ENCODE measurements at regions not wholly inside any gene's neighbourhood (a gene's known extent, or its start where the extent isn't known, plus 50 kb on each side); places are given as distances from the start of the nearest gene placed in this dataset.

GRCh38 chr13:72544042-72544441 is 183.4 kb downstream of the MZT1 start:
- FAIRE-seq (no peak), DNase-seq (ENCODE audit: insufficient read length) (no peak)
- TF ChIP-seq POLR2A (IDR thresholded peaks at IDR 0.05; ENCODE audit: low read depth, low read length) (no peak), TAF1 (IDR thresholded peaks at IDR 0.05; ENCODE audit: borderline replicate concordance, low read depth, low read length) (no peak), POLR2AphosphoS5 (IDR thresholded peaks at IDR 0.05; ENCODE audit: low read depth, low read length) (no peak)

GRCh38 chr13:72542241-72542640 is 185.2 kb downstream of the MZT1 start:
- DNase-seq (ENCODE audit: insufficient read length) (no peak), FAIRE-seq (no peak)
- TF ChIP-seq POLR2AphosphoS5 (IDR thresholded peaks at IDR 0.05; ENCODE audit: low read depth, low read length), result no peak
- TF ChIP-seq POLR2A (IDR thresholded peaks at IDR 0.05; ENCODE audit: low read depth, low read length), result no peak
- no peak for TF ChIP-seq TAF1 (IDR thresholded peaks at IDR 0.05; ENCODE audit: borderline replicate concordance, low read depth, low read length)

GRCh38 chr13:72541674-72542073 is 185.8 kb downstream of the MZT1 start:
- TF ChIP-seq TAF1 (IDR thresholded peaks at IDR 0.05; ENCODE audit: borderline replicate concordance, low read depth, low read length) (no peak), POLR2AphosphoS5 (IDR thresholded peaks at IDR 0.05; ENCODE audit: low read depth, low read length) (no peak), POLR2A (IDR thresholded peaks at IDR 0.05; ENCODE audit: low read depth, low read length) (no peak)

GRCh38 chr13:72540881-72541280 is 186.5 kb downstream of the MZT1 start:
- no peak for TF ChIP-seq TAF1 (IDR thresholded peaks at IDR 0.05; ENCODE audit: borderline replicate concordance, low read depth, low read length)
- no peak for TF ChIP-seq POLR2AphosphoS5 (IDR thresholded peaks at IDR 0.05; ENCODE audit: low read depth, low read length)
- TF ChIP-seq POLR2A (IDR thresholded peaks at IDR 0.05; ENCODE audit: low read depth, low read length), result no peak
- FAIRE-seq, result no peak
- DNase-seq (ENCODE audit: insufficient read length), result no peak

More at GRCh38 chr13:72541674-72542073, 185.8 kb downstream of the MZT1 start:
- FAIRE-seq, result no peak
- no peak for DNase-seq (ENCODE audit: insufficient read length)

GRCh38 chr13:72539925-72540324 is 187.5 kb downstream of the MZT1 start:
- no peak for TF ChIP-seq POLR2AphosphoS5 (IDR thresholded peaks at IDR 0.05; ENCODE audit: low read depth, low read length)
- TF ChIP-seq POLR2A (IDR thresholded peaks at IDR 0.05; ENCODE audit: low read depth, low read length), result no peak
- no peak for TF ChIP-seq TAF1 (IDR thresholded peaks at IDR 0.05; ENCODE audit: borderline replicate concordance, low read depth, low read length)
- DNase-seq (ENCODE audit: insufficient read length) (no peak), FAIRE-seq (no peak)

- no peak for TF ChIP-seq TAF1 (IDR thresholded peaks at IDR 0.05; ENCODE audit: borderline replicate concordance, low read depth, low read length)
- no peak for TF ChIP-seq POLR2A (IDR thresholded peaks at IDR 0.05; ENCODE audit: low read depth, low read length)
- no peak for FAIRE-seq
- DNase-seq (ENCODE audit: insufficient read length), result no peak
These were observed 189.6 kb downstream of the MZT1 start for GRCh38 chr13:72537782-72538181.

GRCh38 chr13:72537395-72537780 is 190.0 kb downstream of the MZT1 start:
- no peak for FAIRE-seq
- no peak for DNase-seq (ENCODE audit: insufficient read length)
- no peak for TF ChIP-seq TAF1 (IDR thresholded peaks at IDR 0.05; ENCODE audit: borderline replicate concordance, low read depth, low read length)
- no peak for TF ChIP-seq POLR2AphosphoS5 (IDR thresholded peaks at IDR 0.05; ENCODE audit: low read depth, low read length)
- no peak for TF ChIP-seq POLR2A (IDR thresholded peaks at IDR 0.05; ENCODE audit: low read depth, low read length)

- no peak for TF ChIP-seq POLR2AphosphoS5 (IDR thresholded peaks at IDR 0.05; ENCODE audit: low read depth, low read length)
- TF ChIP-seq POLR2A (IDR thresholded peaks at IDR 0.05; ENCODE audit: low read depth, low read length), result no peak
- TF ChIP-seq TAF1 (IDR thresholded peaks at IDR 0.05; ENCODE audit: borderline replicate concordance, low read depth, low read length), result no peak
- FAIRE-seq (no peak), DNase-seq (ENCODE audit: insufficient read length) (no peak)
These were observed 190.6 kb downstream of the MZT1 start for GRCh38 chr13:72536714-72537394.

- TF ChIP-seq POLR2AphosphoS5 (IDR thresholded peaks at IDR 0.05; ENCODE audit: low read depth, low read length) (no peak), TAF1 (IDR thresholded peaks at IDR 0.05; ENCODE audit: borderline replicate concordance, low read depth, low read length) (no peak), POLR2A (IDR thresholded peaks at IDR 0.05; ENCODE audit: low read depth, low read length) (no peak)
- DNase-seq (ENCODE audit: insufficient read length), result no peak
- FAIRE-seq, result no peak
These were observed 192.3 kb downstream of the MZT1 start for GRCh38 chr13:72534951-72535640.

- DNase-seq (ENCODE audit: insufficient read length) (no peak), FAIRE-seq (no peak)
- TF ChIP-seq TAF1 (IDR thresholded peaks at IDR 0.05; ENCODE audit: borderline replicate concordance, low read depth, low read length) (no peak), POLR2AphosphoS5 (IDR thresholded peaks at IDR 0.05; ENCODE audit: low read depth, low read length) (no peak), POLR2A (IDR thresholded peaks at IDR 0.05; ENCODE audit: low read depth, low read length) (no peak)
These were observed 197.0 kb downstream of the MZT1 start for GRCh38 chr13:72530471-72530870.

- TF ChIP-seq POLR2AphosphoS5 (IDR thresholded peaks at IDR 0.05; ENCODE audit: low read depth, low read length), result no peak
- TF ChIP-seq POLR2A (IDR thresholded peaks at IDR 0.05; ENCODE audit: low read depth, low read length), result no peak
- no peak for TF ChIP-seq TAF1 (IDR thresholded peaks at IDR 0.05; ENCODE audit: borderline replicate concordance, low read depth, low read length)
- FAIRE-seq (no peak), DNase-seq (ENCODE audit: insufficient read length) (no peak)
These were observed 200.1 kb downstream of the MZT1 start for GRCh38 chr13:72527333-72527732.

GRCh38 chr13:72523593-72523992 is 203.8 kb downstream of the MZT1 start:
- DNase-seq (ENCODE audit: insufficient read length), result no peak
- TF ChIP-seq TAF1 (IDR thresholded peaks at IDR 0.05; ENCODE audit: borderline replicate concordance, low read depth, low read length) (no peak), POLR2A (IDR thresholded peaks at IDR 0.05; ENCODE audit: low read depth, low read length) (no peak), POLR2AphosphoS5 (IDR thresholded peaks at IDR 0.05; ENCODE audit: low read depth, low read length) (no peak)
- FAIRE-seq, result no peak
